Left lung (tissue), 4 donors: ENCODE measurements at regions not wholly inside any gene's neighbourhood (a gene's known extent, or its start where the extent isn't known, plus 50 kb on each side); places are given as distances from the start of the nearest gene placed in this dataset.

Experiments
- ATAC-seq: fragments of 200-7000 bp; cut with Tn5 transposase; one replicate; pipeline ENCODE4 v1.9.1; 2020; ENCODE audit warnings: moderate library complexity
- DNase-seq, 4 donors: peaks; one replicate each; pipeline ENCODE4 v3.0.0-alpha.2; 2013 to 2020
- H3K27ac ChIP-seq, 2 donors: fragments of 200-600 bp; sonication (generic) in 1 of 2; one replicate each; pipeline versions ENCODE4 v1.5.0 to v1.8.0; 2020 to 2021
- H3K27me3 ChIP-seq, 2 donors: fragments of 200-600 bp; sonication (generic) in 1 of 2; one replicate each; pipeline versions ENCODE4 v1.5.0 to v1.8.0; 2020 to 2021
- H3K36me3 ChIP-seq, 2 donors: fragments of 200-600 bp; sonication (generic) in 1 of 2; one replicate each; pipeline versions ENCODE4 v1.5.0 to v1.8.0; 2020 to 2021
- H3K4me1 ChIP-seq, 2 donors: fragments of 200-600 bp; one replicate each; pipeline ENCODE4 v1.8.0; 2021
- H3K4me3 ChIP-seq, 2 donors: fragments of 200-600 bp; sonication (generic) in 1 of 2; one replicate each; pipeline versions ENCODE4 v1.5.0 to v1.8.0; 2020 to 2021; ENCODE audit warnings: mild to moderate bottlenecking in 1 of 2
- H3K9me3 ChIP-seq, 2 donors: fragments of 200-600 bp; sonication (generic) in 1 of 2; one replicate each; pipeline versions ENCODE4 v1.5.0 to v1.8.0; 2020 to 2021
- intact Hi-C, 2 donors: fragments of 100-400 bp; cut with DNase I; formaldehyde crosslinking; loops; one replicate each; pipeline versions ENCODE4 v1.11.2 to v1.14.2; 2022
- TF ChIP-seq, protein P1 (sequence below), 2 donors: fragments of 200-600 bp; sonication (generic) in 1 of 2; IDR thresholded peaks; one replicate each; pipeline versions ENCODE4 v1.5.0 to v1.8.0; 2021; ENCODE audit warnings: antibody characterized with exemption in 2 of 2
- donor health status: DM: no; HTN: yes; CAD: no.
- donor health status: DM: no; HTN: no; CAD: no.

DNA sequence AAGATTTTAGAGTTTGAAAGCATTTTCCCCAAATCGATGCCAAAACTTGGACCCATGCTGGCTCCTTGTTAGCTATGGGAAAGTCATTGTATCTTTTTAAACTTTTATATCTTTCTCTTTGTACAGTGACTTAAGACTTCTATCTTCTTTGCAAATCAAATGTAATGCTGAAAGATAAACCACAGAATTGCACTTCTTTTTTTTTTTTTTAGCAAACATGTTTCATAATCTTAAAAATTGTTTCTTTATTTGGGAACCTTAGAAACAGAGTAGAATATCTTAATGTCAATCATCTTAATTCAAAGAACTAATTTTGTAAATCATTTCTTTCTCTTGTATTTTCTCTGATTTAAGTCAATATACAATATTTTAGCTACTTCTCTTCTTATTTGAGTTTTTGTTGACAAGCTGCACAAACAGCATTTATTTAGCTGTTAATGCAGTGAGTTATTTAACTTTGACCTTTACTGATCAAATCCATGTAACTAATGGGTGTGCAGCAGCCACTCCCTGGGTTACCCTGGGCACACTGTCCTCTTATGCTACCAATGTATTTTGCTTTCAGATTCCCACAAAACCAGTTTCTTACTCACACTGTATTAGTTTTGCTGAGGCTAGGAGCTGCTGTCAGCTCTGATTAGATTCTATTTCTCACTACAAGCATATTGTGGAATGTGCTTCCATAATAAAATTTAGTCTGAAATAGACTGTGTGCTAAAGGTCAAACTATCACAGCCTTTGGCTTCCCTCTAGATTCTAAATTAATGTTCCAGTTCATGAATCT lies 279.6 kb downstream of the ADGB start:
- TF ChIP-seq, protein P1, sequence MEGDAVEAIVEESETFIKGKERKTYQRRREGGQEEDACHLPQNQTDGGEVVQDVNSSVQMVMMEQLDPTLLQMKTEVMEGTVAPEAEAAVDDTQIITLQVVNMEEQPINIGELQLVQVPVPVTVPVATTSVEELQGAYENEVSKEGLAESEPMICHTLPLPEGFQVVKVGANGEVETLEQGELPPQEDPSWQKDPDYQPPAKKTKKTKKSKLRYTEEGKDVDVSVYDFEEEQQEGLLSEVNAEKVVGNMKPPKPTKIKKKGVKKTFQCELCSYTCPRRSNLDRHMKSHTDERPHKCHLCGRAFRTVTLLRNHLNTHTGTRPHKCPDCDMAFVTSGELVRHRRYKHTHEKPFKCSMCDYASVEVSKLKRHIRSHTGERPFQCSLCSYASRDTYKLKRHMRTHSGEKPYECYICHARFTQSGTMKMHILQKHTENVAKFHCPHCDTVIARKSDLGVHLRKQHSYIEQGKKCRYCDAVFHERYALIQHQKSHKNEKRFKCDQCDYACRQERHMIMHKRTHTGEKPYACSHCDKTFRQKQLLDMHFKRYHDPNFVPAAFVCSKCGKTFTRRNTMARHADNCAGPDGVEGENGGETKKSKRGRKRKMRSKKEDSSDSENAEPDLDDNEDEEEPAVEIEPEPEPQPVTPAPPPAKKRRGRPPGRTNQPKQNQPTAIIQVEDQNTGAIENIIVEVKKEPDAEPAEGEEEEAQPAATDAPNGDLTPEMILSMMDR (IDR thresholded peaks at IDR 0.05): no peak
- Histone ChIP-seq H3K27me3 (no peaks in the 10 kb centered on the region), H3K4me3 (no peak overlapping the region), H3K4me1 (peaks cover 0 to 34% of the 10 kb centered on the region in 2 donors), H3K9me3 (no peaks in the 10 kb centered on the region), H3K36me3 (no peaks in the 10 kb centered on the region), H3K27ac (peak overlapping the region; percentile 37 to 79)
- intact Hi-C loops: no loop called here
- DNase-seq (no peak), ATAC-seq (peak; percentile 49)

DNA sequence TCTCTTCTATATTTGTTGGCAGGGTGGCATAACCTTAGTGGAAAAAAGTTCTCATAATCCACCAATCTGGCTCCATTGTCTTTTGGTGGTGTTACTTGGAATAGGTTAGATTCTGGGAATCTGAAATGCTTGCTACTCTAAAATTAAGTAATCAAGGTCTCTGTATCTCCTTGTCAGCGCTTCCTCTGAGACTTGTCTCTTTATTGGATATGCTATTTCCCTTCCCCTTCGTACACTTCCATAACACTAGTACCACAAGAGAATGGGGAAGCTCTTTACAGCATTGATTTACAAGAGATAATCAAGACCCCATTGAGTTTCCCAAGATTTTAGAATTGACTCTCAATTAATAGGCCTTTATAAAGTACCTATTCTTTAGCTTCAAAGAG lies 280.2 kb downstream of the ADGB start:
- no peak for DNase-seq
- H3K27me3 ChIP-seq: no peaks in the 10 kb centered on the region
- H3K9me3 ChIP-seq: no peaks in the 10 kb centered on the region
- intact Hi-C loops: no loop called here
- peak overlapping the region; percentile 37 to 79 for H3K27ac ChIP-seq
- H3K4me1 ChIP-seq: peaks cover 0 to 34% of the 10 kb centered on the region in 2 donors
- TF ChIP-seq, protein P1 (IDR thresholded peaks at IDR 0.05): no peak
- no peak overlapping the region for H3K4me3 ChIP-seq
- no peaks in the 10 kb centered on the region for H3K36me3 ChIP-seq
- peak; percentile 59 for ATAC-seq

DNA sequence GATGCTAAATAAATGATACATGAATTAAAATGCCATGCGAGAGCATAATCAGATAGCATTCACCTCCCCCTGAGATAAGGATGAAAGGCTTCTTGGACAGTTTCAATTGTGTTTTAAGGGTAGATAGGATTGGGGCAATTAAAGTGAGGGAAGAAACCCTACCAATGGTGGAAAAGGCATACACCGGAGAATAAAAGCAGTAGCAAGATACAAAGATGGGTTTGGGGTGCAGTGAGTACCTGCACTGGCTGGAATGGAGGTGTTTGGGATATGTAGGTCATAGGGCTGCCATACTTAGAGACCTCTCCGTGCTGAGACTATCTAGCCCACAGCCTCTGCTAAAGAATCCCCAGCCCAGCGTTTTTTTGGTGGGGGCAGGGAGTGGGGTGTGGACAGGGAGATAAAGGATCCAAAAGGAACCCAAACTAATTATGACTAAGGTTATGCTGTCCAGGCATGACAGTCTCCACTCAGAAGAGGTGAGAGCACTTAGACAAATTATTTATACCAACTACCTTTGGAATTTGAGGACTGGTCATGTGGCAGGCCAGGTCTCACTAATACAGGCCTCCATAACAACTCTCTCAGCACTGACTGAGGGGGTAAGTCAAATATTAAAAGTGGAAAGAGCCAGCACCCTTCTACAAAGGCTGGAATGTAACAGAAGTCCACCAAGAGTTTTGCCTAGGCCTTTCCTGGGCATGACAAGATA lies 280.8 kb downstream of the ADGB start:
- ATAC-seq: no peak
- TF ChIP-seq, protein P1 (IDR thresholded peaks at IDR 0.05): no peak
- no peaks in the 10 kb centered on the region for H3K36me3 ChIP-seq
- H3K4me1 ChIP-seq: peaks cover 0 to 34% of the 10 kb centered on the region in 2 donors
- H3K27me3 ChIP-seq: no peaks in the 10 kb centered on the region
- intact Hi-C loops: no loop called here
- no peak overlapping the region for H3K27ac ChIP-seq
- no peak for DNase-seq
- no peaks in the 10 kb centered on the region for H3K9me3 ChIP-seq
- no peak overlapping the region for H3K4me3 ChIP-seq

DNA sequence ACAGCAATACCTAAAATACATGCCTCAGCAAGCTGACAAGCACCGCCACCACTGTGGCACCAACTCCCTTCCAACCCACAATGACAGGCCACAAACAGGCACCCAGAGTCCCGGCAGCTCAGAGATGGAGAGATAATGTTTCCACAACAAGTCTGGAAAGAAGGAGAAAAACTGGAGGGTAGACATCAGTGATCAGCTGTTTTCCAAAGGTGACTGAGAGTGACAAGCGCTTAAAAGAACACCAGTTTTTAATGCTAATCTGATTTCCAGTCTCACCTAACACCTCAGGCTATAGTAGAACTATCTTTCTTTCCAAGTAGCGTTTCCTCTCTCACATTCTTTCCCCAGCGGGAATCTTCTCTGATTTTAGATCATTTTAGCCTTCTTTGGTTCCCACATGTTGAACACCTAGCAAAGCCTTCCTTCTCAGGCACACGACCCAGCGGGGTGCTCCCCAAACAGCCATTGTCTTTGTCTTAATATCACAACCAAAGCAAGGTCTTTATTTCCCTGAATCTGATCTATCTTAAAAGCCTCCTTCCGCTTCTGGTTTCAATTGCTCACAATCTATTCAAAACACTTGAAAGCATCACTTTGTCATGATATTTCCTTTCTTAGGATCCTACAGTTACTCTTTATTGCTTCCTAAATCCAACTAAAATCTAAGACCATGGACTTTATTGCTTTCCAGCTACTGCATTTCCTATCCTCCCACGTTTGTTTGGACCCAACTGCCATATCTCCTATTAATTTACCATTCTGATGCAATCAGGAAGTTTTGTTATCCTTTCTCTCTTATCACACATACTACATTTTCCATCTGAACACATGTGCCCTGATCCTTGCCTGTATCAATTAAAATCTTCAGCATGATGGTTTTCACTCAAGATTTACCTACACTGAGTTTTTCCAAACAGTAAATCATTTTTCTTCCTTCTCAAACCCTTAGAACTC lies 282.7 kb downstream of the ADGB start:
- TF ChIP-seq, protein P1 (IDR thresholded peaks at IDR 0.05): no peak
- no peak overlapping the region for H3K27ac ChIP-seq
- ATAC-seq: no peak
- no peaks in the 10 kb centered on the region for H3K36me3 ChIP-seq
- H3K9me3 ChIP-seq: no peaks in the 10 kb centered on the region
- intact Hi-C loops: no loop called here
- DNase-seq: no peak
- H3K4me1 ChIP-seq: peaks cover 0 to 27% of the 10 kb centered on the region in 2 donors
- H3K4me3 ChIP-seq: no peak overlapping the region
- no peaks in the 10 kb centered on the region for H3K27me3 ChIP-seq
